Liver (tissue), 3 donors: ENCODE measurements at regions not wholly inside any gene's neighbourhood (a gene's known extent, or its start where the extent isn't known, plus 50 kb on each side); places are given as distances from the start of the nearest gene placed in this dataset.

Experiments used
- CTCF ChIP-seq: fragments of 150-350 bp; IDR thresholded peaks from 2 replicates; pipeline ENCODE4 v1.5.1; 2017; ENCODE audit warnings: improper control_type of control experiment, low read depth, low read length; ENCODE audit not compliant: missing input control
- HNF4A ChIP-seq, 2 donors: conservative IDR thresholded peaks; 2 replicates each; pipeline ENCODE4 v1.6.1; 2016; ENCODE audit warnings: antibody characterized with exemption in 2 of 2, mild to moderate bottlenecking in 2 of 2
- HNF4G ChIP-seq: IDR thresholded peaks from 2 replicates; pipeline ENCODE4 v1.6.1; 2016; ENCODE audit warnings: antibody characterized with exemption
- RAD21 ChIP-seq, 2 donors: IDR thresholded peaks; 2 replicates each; pipeline ENCODE4 v1.6.1; 2016; ENCODE audit warnings: antibody characterized with exemption in 2 of 2, mild to moderate bottlenecking in 2 of 2
- REST ChIP-seq: IDR thresholded peaks from 2 replicates; pipeline ENCODE4 v1.6.1; 2016; ENCODE audit warnings: antibody characterized with exemption, mild to moderate bottlenecking
- SP1 ChIP-seq: IDR thresholded peaks from 2 replicates; pipeline ENCODE4 v1.6.1; 2018; ENCODE audit warnings: antibody characterized with exemption, mild to moderate bottlenecking
- TAF1 ChIP-seq: conservative IDR thresholded peaks from 2 replicates; pipeline ENCODE4 v1.6.1; 2016; ENCODE audit warnings: antibody characterized with exemption, mild to moderate bottlenecking
- YY1 ChIP-seq: IDR thresholded peaks from 2 replicates; pipeline ENCODE4 v1.6.1; 2016; ENCODE audit warnings: antibody characterized with exemption, mild to moderate bottlenecking
- TF ChIP-seq, protein P1 (sequence below): IDR thresholded peaks from 2 replicates; pipeline ENCODE4 v1.6.1; 2016; ENCODE audit warnings: antibody characterized with exemption
- donor health status: healthy.
- donor health status: healthy.

- TF ChIP-seq CTCF: no peak
- no peak for TF ChIP-seq HNF4G
- no peak for TF ChIP-seq REST
- TF ChIP-seq YY1: no peak
- TF ChIP-seq SP1: no peak
- TF ChIP-seq, protein P1, sequence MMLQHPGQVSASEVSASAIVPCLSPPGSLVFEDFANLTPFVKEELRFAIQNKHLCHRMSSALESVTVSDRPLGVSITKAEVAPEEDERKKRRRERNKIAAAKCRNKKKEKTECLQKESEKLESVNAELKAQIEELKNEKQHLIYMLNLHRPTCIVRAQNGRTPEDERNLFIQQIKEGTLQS: no peak
- TF ChIP-seq TAF1: no peak
- no peak for TF ChIP-seq HNF4A (conservative IDR thresholded peaks at IDR 0.05)
- no peak for TF ChIP-seq RAD21 (IDR thresholded peaks at IDR 0.05)
These were observed 298.1 kb upstream of the PLXNA2 start for GRCh38 chr1:208542309-208542708.
